Dendritic cell treated with granulocyte-macrophage colony-stimulating factor and Interleukin-4, amounts not matched to agents 40 ng/mL and 50 ng/mL, for 4 days (primary cell): ENCODE measurements at regions not wholly inside any gene's neighbourhood (a gene's known extent, or its start where the extent isn't known, plus 50 kb on each side); places are given as distances from the start of the nearest gene placed in this dataset.

Source experiments
- H3K27ac Mint-ChIP-seq: one replicate; pipeline ENCODE4 v1.8.0; 2022; ENCODE audit warnings: mild to moderate bottlenecking, mixed read lengths
- H3K27me3 Mint-ChIP-seq: one replicate; pipeline ENCODE4 v1.8.0; 2022; ENCODE audit warnings: mild to moderate bottlenecking, mixed read lengths
- H3K36me3 Mint-ChIP-seq: one replicate; pipeline ENCODE4 v1.8.0; 2022; ENCODE audit warnings: low read depth, mixed read lengths
- H3K4me1 Mint-ChIP-seq: one replicate; pipeline ENCODE4 v1.8.0; 2022; ENCODE audit warnings: low read depth, mixed read lengths
- H3K4me3 Mint-ChIP-seq: one replicate; pipeline ENCODE4 v1.8.0; 2022; ENCODE audit warnings: mild to moderate bottlenecking, moderate library complexity, mixed read lengths
- H3K9me3 Mint-ChIP-seq: one replicate; pipeline ENCODE4 v1.8.0; 2022; ENCODE audit warnings: mixed read lengths
- intact Hi-C: fragments of 100-400 bp; cut with micrococcal nuclease; formaldehyde crosslinking; loops from one replicate; pipeline ENCODE4 v1.15.0; 2022

DNA sequence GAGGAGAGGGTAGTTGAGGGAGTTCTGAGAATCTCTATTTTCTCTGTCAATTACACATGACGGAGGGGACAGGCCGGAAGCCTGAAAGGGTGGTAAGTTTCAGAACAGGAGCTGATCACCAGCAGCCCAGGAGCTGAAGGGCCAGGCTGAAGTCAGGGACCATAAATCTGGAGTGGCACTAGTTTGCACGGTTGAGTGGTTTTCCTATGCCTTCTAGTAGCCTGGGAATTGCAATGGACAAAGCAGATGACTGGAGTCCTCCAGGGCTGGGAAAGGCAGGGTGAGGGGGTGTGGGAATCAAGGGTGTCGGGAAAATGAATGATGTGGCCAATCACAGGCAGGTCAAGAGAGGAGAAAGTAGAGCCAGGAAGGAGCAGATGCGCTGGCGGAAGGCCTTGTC, 72.5 kb downstream of the MAGEF1 start:
- no peaks in the 10 kb centered on the region for H3K9me3 Mint-ChIP-seq
- intact Hi-C loops = no loop called here
- no peaks in the 10 kb centered on the region for H3K36me3 Mint-ChIP-seq
- peaks cover 37% of the 10 kb centered on the region for H3K4me1 Mint-ChIP-seq
- no peak overlapping the region for H3K27ac Mint-ChIP-seq
- peaks cover 20% of the 10 kb centered on the region for H3K27me3 Mint-ChIP-seq
- H3K4me3 Mint-ChIP-seq = no peak overlapping the region

DNA sequence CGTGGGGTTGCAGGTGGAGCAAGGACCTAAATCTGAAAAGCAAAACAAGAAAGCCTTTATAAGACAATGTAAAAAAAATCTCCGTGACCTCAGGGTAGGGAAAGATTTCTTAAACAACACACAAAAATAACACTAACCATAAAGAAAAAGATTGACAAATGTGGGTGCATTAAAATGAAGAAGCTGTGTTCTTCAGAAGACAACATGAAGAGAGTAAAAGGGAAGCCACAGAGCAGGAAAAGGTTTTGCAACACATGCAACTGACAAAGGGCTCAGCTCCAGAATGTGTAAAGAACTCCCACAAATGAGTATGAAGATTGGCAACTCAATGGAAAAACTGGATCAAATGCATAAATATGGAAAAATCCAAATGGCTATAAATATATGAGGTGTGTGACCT, 74.2 kb downstream of the MAGEF1 start:
- H3K27me3 Mint-ChIP-seq = peaks cover 16% of the 10 kb centered on the region
- H3K9me3 Mint-ChIP-seq = no peaks in the 10 kb centered on the region
- no peak overlapping the region for H3K27ac Mint-ChIP-seq
- no peak overlapping the region for H3K4me3 Mint-ChIP-seq
- peaks cover 31% of the 10 kb centered on the region for H3K4me1 Mint-ChIP-seq
- H3K36me3 Mint-ChIP-seq = no peaks in the 10 kb centered on the region
- intact Hi-C loops = no loop called here

DNA sequence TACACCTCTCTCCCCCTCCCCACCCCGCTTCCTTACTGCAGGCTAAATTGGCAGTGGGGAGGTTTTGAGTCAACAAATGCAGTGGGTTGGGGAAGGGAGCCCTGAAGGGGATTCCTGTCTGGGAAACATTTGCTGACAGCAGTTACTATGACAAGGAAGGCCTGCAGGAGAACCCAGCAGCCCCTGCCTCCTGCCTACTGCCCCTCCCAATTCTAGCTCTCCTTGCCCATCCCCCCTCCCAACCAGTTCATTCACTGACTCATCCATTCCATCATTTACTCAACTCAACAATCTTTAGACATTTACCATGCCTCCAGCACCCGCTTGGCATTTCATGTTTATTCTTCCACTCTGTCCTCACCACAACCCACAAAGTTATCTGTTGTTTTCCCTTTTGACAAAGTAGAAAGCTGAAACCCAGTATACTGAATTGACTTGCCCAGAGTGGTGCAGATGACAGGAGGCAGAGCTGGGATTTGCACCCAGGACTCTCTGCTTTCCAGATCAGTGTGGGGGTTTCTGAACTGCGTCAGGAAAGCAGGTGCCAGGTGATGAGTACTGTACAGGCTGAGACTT, 75.0 kb downstream of the MAGEF1 start:
- Mint-ChIP-seq H3K9me3 (no peaks in the 10 kb centered on the region), H3K4me3 (no peak overlapping the region), H3K27ac (no peak overlapping the region), H3K27me3 (peaks cover 16% of the 10 kb centered on the region), H3K4me1 (peaks cover 34% of the 10 kb centered on the region), H3K36me3 (no peaks in the 10 kb centered on the region)
- intact Hi-C loops = no loop called here

DNA sequence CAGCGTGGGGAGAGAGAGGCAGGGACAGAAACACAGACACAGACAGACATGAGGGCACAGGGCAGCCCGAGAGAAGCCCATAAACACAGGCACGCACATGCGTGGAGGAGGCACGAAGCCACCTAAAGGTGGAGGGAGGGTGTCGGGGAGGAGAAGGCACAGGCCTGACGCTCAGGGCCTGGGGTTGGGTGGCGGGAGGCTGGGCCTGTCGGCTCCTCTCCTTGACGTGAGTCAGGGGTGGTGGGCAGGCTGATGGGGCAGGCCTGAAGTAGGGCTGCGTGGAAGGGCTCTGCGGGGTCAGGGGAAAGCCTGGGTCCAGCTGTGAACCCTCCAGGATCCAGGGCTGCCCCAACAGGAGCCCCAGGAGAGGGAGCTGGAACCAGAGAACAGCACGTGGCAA, 74.2 kb downstream of the EPHB3 start:
- peaks cover 16% of the 10 kb centered on the region for H3K27me3 Mint-ChIP-seq
- no peaks in the 10 kb centered on the region for H3K9me3 Mint-ChIP-seq
- H3K27ac Mint-ChIP-seq = peak overlapping the region; percentile 47
- intact Hi-C loops = no loop called here
- H3K4me3 Mint-ChIP-seq = no peak overlapping the region
- H3K4me1 Mint-ChIP-seq = peaks cover 29% of the 10 kb centered on the region
- H3K36me3 Mint-ChIP-seq = no peaks in the 10 kb centered on the region

DNA sequence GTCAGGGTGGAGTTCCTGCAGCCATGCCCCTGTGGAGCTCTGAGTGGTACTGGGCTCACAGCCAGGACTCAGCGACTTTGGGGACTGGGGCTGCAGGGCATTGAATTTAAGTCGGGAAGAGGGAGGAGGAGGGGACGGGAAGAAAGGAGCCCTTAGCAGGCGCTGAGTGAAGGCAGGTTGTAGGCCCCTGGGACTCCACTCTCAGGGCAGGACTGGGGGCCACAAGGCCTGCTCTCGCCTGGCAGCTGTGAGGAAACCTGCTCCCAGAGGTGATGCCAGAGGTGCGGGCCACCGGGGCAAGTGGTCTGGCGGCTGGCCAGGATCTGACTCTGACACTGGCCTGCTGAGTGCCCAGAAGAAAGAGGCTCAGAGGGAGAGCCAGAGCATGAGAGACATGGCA, 73.5 kb downstream of the EPHB3 start:
- H3K27ac Mint-ChIP-seq = peak overlapping the region; percentile 47
- H3K36me3 Mint-ChIP-seq = no peaks in the 10 kb centered on the region
- peaks cover 16% of the 10 kb centered on the region for H3K27me3 Mint-ChIP-seq
- peaks cover 29% of the 10 kb centered on the region for H3K4me1 Mint-ChIP-seq
- intact Hi-C loops = no loop called here
- no peak overlapping the region for H3K4me3 Mint-ChIP-seq
- H3K9me3 Mint-ChIP-seq = no peaks in the 10 kb centered on the region

DNA sequence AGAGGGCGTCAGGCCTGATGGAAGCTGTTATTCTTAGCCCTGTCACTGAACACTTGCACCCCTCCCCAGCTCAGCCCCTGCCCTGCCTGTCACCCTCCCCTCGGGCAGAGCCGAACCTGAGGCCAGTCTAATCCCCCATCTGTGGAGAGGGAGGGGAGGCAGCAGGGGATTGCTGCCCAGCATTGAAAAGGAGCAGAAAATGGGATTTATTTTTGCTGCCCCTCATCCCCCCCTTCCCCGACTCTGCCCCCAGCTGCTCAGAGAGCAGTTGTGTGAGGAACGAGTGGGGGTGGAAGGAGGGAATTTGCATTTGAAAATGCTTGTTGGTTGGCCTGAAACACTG, 71.6 kb downstream of the EPHB3 start:
- Mint-ChIP-seq H3K27ac (no peak overlapping the region), H3K4me1 (peaks cover 30% of the 10 kb centered on the region)

DNA sequence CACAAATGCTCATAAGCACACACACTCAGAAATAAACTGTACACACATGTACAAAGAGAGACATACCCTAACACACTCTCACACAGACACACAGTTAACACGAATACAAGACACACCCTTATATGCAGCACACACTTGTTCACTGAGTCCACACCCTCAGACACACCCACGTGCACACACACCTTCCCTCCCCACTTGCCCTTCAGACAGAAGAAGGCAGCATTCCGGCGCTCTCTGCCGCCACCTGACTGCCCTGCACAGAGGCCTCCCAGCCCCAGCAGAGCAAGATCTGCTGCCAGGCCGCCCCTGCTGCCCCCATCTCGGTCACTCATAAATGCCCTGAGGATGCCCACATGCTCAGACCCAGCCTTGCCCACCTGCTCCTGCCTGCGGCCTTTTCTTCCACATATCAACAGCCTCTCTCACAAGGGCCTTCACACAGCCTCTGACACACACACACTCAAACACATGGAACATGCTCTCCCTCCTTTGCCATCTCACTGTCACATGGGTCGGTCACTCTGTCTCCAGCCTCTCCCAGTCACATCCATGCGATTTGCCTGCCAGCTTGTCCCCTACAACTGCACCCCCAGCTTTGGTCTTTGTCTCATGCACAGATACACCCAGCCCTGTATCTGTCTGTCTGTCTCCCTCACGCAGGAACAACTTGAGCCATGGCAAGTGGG, 71.1 kb downstream of the EPHB3 start:
- Mint-ChIP-seq H3K36me3 (no peaks in the 10 kb centered on the region), H3K9me3 (no peaks in the 10 kb centered on the region), H3K4me3 (no peak overlapping the region), H3K27me3 (peaks cover 16% of the 10 kb centered on the region), H3K4me1 (peaks cover 35% of the 10 kb centered on the region), H3K27ac (no peak overlapping the region)
- intact Hi-C loops = no loop called here

More for the DNA sequence above, 71.6 kb downstream of the EPHB3 start:
- Mint-ChIP-seq H3K4me3 (no peak overlapping the region), H3K27me3 (peaks cover 16% of the 10 kb centered on the region), H3K9me3 (no peaks in the 10 kb centered on the region), H3K36me3 (no peaks in the 10 kb centered on the region)
- intact Hi-C loops = no loop called here
